Adrenal gland (tissue), 5 donors: ENCODE measurements at regions not wholly inside any gene's neighbourhood (a gene's known extent, or its start where the extent isn't known, plus 50 kb on each side); places are given as distances from the start of the nearest gene placed in this dataset.

Source experiments
- POLR2A ChIP-seq, 2 donors: fragments of 450-650 bp; IDR thresholded peaks; one replicate each; pipeline ENCODE4 v1.6.1; 2017; ENCODE audit warnings: antibody characterized with exemption in 2 of 2, mild to moderate bottlenecking in 2 of 2, moderate library complexity in 1 of 2
- TF ChIP-seq, protein P1 (sequence below), 6 experiments: fragments of 450-650 bp in 4 of 6; fragments of 200-600 bp in 2 of 6; sonication (generic) in 1 of 6; IDR thresholded peaks; 1 replicate in 5 of 6; 2 replicates in 1 of 6; pipeline versions ENCODE4 v1.5.1 to v1.8.0; 2016 to 2021; ENCODE audit warnings: antibody characterized with exemption in 6 of 6, mild to moderate bottlenecking in 2 of 6, moderate library complexity in 1 of 6
- donor health status: DM: no; HTN: no; CAD: no.

DNA sequence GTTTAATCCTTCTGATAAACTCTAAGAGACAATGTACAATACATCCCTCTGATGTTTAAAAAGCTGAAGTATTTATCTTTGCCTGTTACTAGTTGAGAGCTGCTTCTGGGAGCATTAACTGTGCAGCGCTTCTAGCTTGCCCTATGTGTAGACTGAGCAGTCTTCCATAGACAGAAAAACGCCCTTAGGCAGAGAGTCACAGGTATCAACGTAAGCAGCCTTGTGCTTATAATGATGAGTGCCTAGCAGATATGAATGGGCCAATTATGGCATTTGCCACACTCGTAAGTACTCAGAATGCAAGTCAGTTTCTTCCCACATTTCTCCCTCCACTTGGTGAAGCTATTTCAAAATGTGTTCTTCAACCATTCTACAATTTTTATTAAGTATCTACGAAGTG, 731.1 kb upstream of the SLC8A1 start:
- TF ChIP-seq, protein P1, sequence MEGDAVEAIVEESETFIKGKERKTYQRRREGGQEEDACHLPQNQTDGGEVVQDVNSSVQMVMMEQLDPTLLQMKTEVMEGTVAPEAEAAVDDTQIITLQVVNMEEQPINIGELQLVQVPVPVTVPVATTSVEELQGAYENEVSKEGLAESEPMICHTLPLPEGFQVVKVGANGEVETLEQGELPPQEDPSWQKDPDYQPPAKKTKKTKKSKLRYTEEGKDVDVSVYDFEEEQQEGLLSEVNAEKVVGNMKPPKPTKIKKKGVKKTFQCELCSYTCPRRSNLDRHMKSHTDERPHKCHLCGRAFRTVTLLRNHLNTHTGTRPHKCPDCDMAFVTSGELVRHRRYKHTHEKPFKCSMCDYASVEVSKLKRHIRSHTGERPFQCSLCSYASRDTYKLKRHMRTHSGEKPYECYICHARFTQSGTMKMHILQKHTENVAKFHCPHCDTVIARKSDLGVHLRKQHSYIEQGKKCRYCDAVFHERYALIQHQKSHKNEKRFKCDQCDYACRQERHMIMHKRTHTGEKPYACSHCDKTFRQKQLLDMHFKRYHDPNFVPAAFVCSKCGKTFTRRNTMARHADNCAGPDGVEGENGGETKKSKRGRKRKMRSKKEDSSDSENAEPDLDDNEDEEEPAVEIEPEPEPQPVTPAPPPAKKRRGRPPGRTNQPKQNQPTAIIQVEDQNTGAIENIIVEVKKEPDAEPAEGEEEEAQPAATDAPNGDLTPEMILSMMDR (IDR thresholded peaks at IDR 0.05), result no peak
- TF ChIP-seq POLR2A (IDR thresholded peaks at IDR 0.05), result no peak
